D721Med (cell line): ENCODE measurements at regions not wholly inside any gene's neighbourhood (a gene's known extent, or its start where the extent isn't known, plus 50 kb on each side); places are given as distances from the start of the nearest gene placed in this dataset.
"Not testable (repeated sequence)": the region's sequence is repeated elsewhere in the genome, so short reads cannot be mapped to it uniquely, and the experiment has no call there.

Experiments used
- DNase-seq: peaks from one replicate; pipeline ENCODE4 v3.0.0; 2011; ENCODE audit warnings: low spot score; ENCODE audit not compliant: insufficient read length
- FAIRE-seq: peaks from 2 replicates; lab custom pipeline; 2011; peaks lifted over from hg19 to GRCh38; lab: Jason Lieb, UNC
- CTCF ChIP-seq: IDR thresholded peaks from 2 replicates; pipeline ENCODE4 v1.5.1; 2012; ENCODE audit warnings: mild to moderate bottlenecking, control low read depth; ENCODE audit not compliant: insufficient read depth; ENCODE audit errors: missing control alignments

- FAIRE-seq, DNase-seq: not testable (repeated sequence)
These were observed 92.1 kb downstream of the C4BPA start for GRCh38 chr1:207196135-207196534.

- not testable (repeated sequence) for DNase-seq, FAIRE-seq
These were observed 97.5 kb downstream of the C4BPA start for GRCh38 chr1:207201534-207201933.

GRCh38 chr1:207202480-207202879 lies 98.4 kb downstream of the C4BPA start:
- no peak for DNase-seq
- TF ChIP-seq CTCF: no peak
- no peak for FAIRE-seq

- no peak for DNase-seq
- FAIRE-seq: no peak
These were observed 99.5 kb downstream of the C4BPA start for GRCh38 chr1:207203541-207203940.

GRCh38 chr1:207205614-207206061 lies 101.6 kb downstream of the C4BPA start:
- no peak for DNase-seq
- no peak for FAIRE-seq
- no peak for TF ChIP-seq CTCF

More at GRCh38 chr1:207203541-207203940, 99.5 kb downstream of the C4BPA start:
- no peak for TF ChIP-seq CTCF

GRCh38 chr1:207208691-207209090 lies 104.7 kb downstream of the C4BPA start:
- DNase-seq, FAIRE-seq: not testable (repeated sequence)

- DNase-seq (no peak), FAIRE-seq (no peak)
- TF ChIP-seq CTCF: no peak
These were observed 107.0 kb upstream of the CD55 start for GRCh38 chr1:207214453-207214852.

- no peak for DNase-seq
These were observed 103.5 kb upstream of the CD55 start for GRCh38 chr1:207217778-207218511.

More at GRCh38 chr1:207217778-207218511, 103.5 kb upstream of the CD55 start:
- FAIRE-seq: no peak
- TF ChIP-seq CTCF: no peak
